GM18517 (cell line): ENCODE measurements at regions not wholly inside any gene's neighbourhood (a gene's known extent, or its start where the extent isn't known, plus 50 kb on each side); places are given as distances from the start of the nearest gene placed in this dataset.

Experiments used
- ATAC-seq: cut with Tn5 transposase; IDR thresholded peaks from one replicate; pipeline ENCODE4 v1.9.1; 2021; ENCODE audit warnings: mild to moderate bottlenecking, moderate library complexity; ENCODE audit not compliant: unreplicated experiment

GRCh38 chr3:68328049-68328448, 604.3 kb downstream of the TAFA4 start:
- ATAC-seq = no peak

- ATAC-seq = no peak
Measured at GRCh38 chr3:68315964-68316363, 616.4 kb downstream of the TAFA4 start.

DNA sequence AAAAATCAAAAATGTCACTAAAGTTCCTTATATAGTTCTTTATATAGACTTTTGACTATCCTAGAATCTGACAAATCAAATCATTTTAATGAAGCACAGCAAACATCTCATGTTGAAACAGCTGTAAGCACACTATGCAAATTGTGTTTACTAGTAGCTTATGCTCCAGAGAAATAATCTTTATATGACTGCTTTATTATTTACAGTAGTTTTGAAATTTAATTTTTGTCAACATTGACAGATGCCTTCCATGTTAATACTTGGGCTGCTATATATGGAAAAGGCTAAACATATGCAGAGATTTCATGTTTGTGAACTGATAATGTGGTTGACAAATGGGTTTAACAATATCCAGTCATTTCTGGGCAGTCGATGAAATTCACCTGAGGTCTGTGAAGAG, 616.8 kb downstream of the TAFA4 start:
- no peak for ATAC-seq

- no peak for ATAC-seq
Measured at GRCh38 chr3:68306571-68306970, 625.8 kb downstream of the TAFA4 start.

GRCh38 chr3:68295457-68295856, 636.9 kb downstream of the TAFA4 start:
- ATAC-seq = no peak

GRCh38 chr3:68290333-68290732, 635.9 kb upstream of the SUCLG2 start:
- ATAC-seq = no peak

DNA sequence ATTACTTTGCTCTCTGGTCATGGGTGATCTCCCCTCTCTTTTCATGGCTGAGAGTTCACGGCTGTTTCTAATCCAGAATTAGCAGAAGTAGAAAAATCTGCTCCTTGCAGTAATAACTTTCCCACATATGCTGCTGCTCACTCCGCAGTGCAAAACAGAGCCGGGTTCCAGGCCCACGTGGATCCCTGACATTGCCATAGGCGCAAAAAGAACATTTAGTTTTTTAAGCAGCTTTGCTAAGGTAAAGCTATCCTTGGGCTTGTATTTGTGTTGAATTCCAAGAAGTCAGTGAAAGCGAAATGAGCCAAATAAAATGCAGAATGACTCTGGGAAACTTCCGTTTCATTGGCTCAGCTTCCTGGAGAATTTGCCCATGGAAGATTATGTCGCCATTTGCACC, 633.7 kb upstream of the SUCLG2 start:
- ATAC-seq = no peak

GRCh38 chr3:68287101-68287500, 632.7 kb upstream of the SUCLG2 start:
- ATAC-seq = no peak

- ATAC-seq = no peak
Measured at GRCh38 chr3:68274286-68274685, 619.9 kb upstream of the SUCLG2 start.

- no peak for ATAC-seq
Measured at GRCh38 chr3:68271145-68271544, 616.7 kb upstream of the SUCLG2 start.

- no peak for ATAC-seq
Measured at GRCh38 chr3:68256635-68257223, 602.3 kb upstream of the SUCLG2 start.

- ATAC-seq = no peak
Measured at GRCh38 chr3:68249265-68249664, 594.9 kb upstream of the SUCLG2 start.

DNA sequence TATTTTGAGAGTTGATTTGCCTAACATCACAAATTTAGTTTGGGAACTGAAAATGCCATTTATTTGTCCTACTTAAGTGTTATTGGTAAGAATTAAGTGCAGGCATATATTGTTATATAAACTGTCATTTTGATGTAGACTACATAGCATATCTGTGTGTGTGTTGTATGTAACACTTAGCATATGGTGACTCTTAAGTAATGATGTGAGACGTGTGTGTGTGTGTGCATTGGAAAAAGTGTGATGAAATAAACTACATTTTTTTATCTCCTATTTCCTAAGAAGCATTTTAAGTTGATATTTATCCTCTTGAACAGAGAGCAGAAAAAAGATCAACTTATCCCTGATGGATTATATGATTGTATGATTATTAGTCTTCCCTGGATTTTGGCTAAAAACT, 588.2 kb upstream of the SUCLG2 start:
- no peak for ATAC-seq

GRCh38 chr3:68239542-68239941, 585.1 kb upstream of the SUCLG2 start:
- no peak for ATAC-seq

- ATAC-seq = no peak
Measured at GRCh38 chr3:68234076-68234780, 579.8 kb upstream of the SUCLG2 start.

GRCh38 chr3:68228856-68229255, 574.4 kb upstream of the SUCLG2 start:
- ATAC-seq = no peak

DNA sequence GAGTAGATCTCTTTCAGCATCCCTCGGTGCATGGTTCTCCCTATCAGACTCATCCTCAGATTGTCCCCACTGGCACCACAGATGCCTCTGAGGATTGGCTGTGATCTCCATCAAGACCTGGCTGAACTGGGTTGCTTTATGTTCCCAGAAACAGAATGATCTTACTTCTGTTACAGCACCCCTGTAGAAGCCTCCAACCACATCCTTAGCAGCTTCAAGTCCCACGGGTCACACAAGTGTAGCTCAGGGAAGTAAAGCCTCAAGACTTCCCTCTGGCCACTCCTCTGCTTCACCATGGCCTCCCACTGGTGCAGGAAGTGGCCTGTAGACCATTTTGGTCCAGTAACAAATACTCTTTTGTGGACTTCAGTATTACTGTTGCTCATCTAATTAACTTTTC, 566.4 kb upstream of the SUCLG2 start:
- ATAC-seq = no peak

DNA sequence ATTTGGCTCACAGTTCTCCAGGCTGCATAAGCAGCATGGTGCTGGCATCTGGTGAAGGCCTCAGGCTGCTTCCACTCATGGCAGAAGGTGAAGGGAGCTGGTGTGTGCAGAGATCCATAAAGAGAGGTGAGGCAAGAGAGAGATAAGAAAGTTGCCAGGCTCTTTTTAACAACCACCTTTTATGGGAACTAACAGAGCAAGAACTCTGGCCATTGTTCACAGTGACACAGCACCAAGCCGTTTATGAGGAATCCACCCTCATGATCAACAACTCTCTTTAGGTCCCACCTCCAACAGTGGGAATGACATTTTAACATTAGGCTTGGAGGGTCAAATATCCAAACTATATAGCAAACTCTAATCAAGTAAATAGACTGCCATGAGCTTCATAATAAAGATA, 557.2 kb upstream of the SUCLG2 start:
- ATAC-seq = no peak

DNA sequence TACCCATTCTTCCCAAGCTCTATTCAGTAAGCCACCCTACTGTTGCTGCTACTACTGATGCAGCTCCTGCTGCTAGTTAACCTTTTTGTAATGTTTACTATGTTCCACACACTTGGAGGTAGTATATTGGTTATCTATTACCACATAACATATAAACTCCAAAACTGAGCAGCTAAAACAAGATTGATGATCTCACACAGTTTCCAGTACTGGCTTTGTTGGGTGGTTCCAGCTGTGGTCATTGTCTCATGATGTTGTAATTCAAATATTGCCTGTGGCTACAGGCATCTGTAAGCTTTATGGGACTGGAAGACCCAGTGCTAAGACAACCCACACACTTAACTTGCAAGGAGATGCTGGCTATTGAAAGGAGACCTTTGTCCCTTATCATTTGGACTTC, 556.2 kb upstream of the SUCLG2 start:
- ATAC-seq = no peak

GRCh38 chr3:68207327-68207726, 552.9 kb upstream of the SUCLG2 start:
- no peak for ATAC-seq

- no peak for ATAC-seq
Measured at GRCh38 chr3:68206524-68207117, 552.2 kb upstream of the SUCLG2 start.

DNA sequence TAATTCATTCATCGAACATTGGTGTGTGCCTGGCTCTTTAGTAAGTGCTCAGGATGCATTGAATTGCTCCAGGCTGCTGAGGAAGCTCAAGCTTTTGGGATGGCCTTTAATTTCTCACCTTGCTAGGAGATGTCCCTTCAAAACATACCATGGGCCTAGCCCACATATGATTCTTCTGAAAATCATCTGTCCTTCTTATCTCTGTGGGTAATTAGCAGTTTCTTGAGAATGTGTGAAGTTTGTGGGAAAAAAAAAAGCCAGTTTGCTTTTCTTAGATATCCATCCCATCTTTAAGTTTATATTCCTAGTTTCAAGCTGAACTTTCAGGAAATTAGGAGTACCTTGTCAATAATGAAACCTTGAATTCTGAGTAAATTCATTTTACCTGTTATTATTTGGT, 532.3 kb upstream of the SUCLG2 start:
- ATAC-seq = no peak

DNA sequence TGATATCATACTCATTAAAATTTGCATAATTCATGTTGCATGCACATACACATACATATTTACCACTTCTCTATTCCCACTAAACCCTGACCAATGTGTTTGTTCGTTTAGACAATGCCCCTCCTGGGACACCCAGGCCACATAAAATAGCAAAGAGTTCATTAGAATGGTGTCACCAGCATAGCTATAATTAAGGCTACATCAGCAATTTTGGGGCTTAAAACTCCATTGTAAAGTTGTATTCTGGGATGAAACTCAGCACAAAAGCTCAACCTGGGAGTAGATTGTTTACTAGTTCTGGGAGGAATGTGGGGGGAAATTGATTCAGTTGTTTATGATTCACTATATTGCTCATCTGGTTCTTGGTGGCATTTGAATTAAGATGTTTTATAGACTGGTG, 522.2 kb upstream of the SUCLG2 start:
- no peak for ATAC-seq
